A549 (cell line): ENCODE measurements at regions not wholly inside any gene's neighbourhood (a gene's known extent, or its start where the extent isn't known, plus 50 kb on each side); places are given as distances from the start of the nearest gene placed in this dataset.

ENCODE experiments used
- ATAC-seq, 2 experiments: fragments of 200-7000 bp in 1 of 2; fragments of >200 bp in 1 of 2; cut with Nextera tagmentation in 1 of 2; cut with Tn5 transposase in 1 of 2; 3 replicates each; pipeline versions ENCODE4 v1.8.0 to v1.9.1; 2018 to 2020; ENCODE audit warnings: mild to moderate bottlenecking in 1 of 2, moderate library complexity in 1 of 2
- CTCF ChIA-PET: fragments of 300-600 bp; sonication (Branson Sonifier 250); formaldehyde crosslinking; extraction: SDS; loops from one replicate; lab custom pipeline; 2021; ENCODE audit warnings: antibody characterized with exemption, inconsistent platforms; lab: Yijun Ruan, JAX
- POLR2A ChIA-PET: fragments of 350-600 bp; formaldehyde crosslinking; extraction: SDS; loops from one replicate; lab custom pipeline; 2021; ENCODE audit warnings: antibody characterized with exemption, inconsistent platforms; lab: Yijun Ruan, JAX
- DNase-seq, 2 experiments: peaks; one replicate each; pipeline versions ENCODE4 v3.0.0 to v3.0.0-alpha.2; 2011 to 2016; ENCODE audit warnings: low read depth in 1 of 2, low spot score in 1 of 2
- FAIRE-seq: peaks from 2 replicates; lab custom pipeline; 2011; peaks lifted over from hg19 to GRCh38; lab: Jason Lieb, UNC
- H3K27ac ChIP-seq, 2 experiments: fragments of >200 bp; sonication (Bioruptor Twin); formaldehyde crosslinking; 3 replicates each; pipeline ENCODE4 v1.5.1; 2016 to 2017
- H3K4me1 ChIP-seq: fragments of >200 bp; sonication (Bioruptor Twin); formaldehyde crosslinking; 3 replicates; pipeline ENCODE4 v1.6.1; 2016
- H3K4me2 ChIP-seq: fragments of >200 bp; sonication (Bioruptor Twin); formaldehyde crosslinking; 3 replicates; pipeline ENCODE4 v1.6.1; 2016
- H3K4me3 ChIP-seq: fragments of >200 bp; sonication (Bioruptor Twin); formaldehyde crosslinking; 3 replicates; pipeline ENCODE4 v1.5.1; 2016
- H3K9me3 ChIP-seq: fragments of >200 bp; sonication (Bioruptor Twin); formaldehyde crosslinking; 3 replicates; pipeline ENCODE4 v1.6.1; 2016
- CEBPB ChIP-seq, 2 experiments: fragments of >200 bp in 1 of 2; sonication (Bioruptor Twin) in 1 of 2; formaldehyde crosslinking in 1 of 2; IDR thresholded peaks; 2 replicates each; pipeline ENCODE4 v1.6.1; 2012 to 2016
- EHF ChIP-seq: fragments of 250-450 bp; sonication (Bioruptor Pico); IDR thresholded peaks from 2 replicates; pipeline ENCODE4 v1.5.0; 2020; ENCODE audit warnings: mild to moderate bottlenecking
- EP300 ChIP-seq, 2 experiments: fragments of >200 bp; sonication (Bioruptor Twin); formaldehyde crosslinking; IDR thresholded peaks; 2 replicates in 1 of 2; 3 replicates in 1 of 2; pipeline ENCODE4 v1.6.1; 2016 to 2017
- ESRRA ChIP-seq: fragments of 150-350 bp; IDR thresholded peaks from 2 replicates; pipeline ENCODE4 v1.6.1; 2014; ENCODE audit warnings: mild to moderate bottlenecking, low read length, borderline replicate concordance
- FOSB ChIP-seq: fragments of 250-450 bp; sonication (Bioruptor Pico); IDR thresholded peaks from 2 replicates; pipeline ENCODE4 v1.5.0; 2020; ENCODE audit warnings: mild to moderate bottlenecking, moderate library complexity
- FOSL2 ChIP-seq, 2 experiments: fragments of 450-650 bp in 1 of 2; fragments of >200 bp in 1 of 2; sonication (Bioruptor Twin) in 1 of 2; formaldehyde crosslinking; IDR thresholded peaks; 2 replicates each; pipeline versions ENCODE4 v1.5.0 to v1.6.1; 2016 to 2020; ENCODE audit warnings: mild to moderate bottlenecking in 1 of 2, moderate library complexity in 1 of 2
- FOXS1 ChIP-seq: fragments of 250-450 bp; sonication (Bioruptor Pico); IDR thresholded peaks from 2 replicates; pipeline ENCODE4 v1.5.0; 2020; ENCODE audit warnings: mild to moderate bottlenecking, moderate library complexity
- GATA3 ChIP-seq: IDR thresholded peaks from 2 replicates; pipeline ENCODE4 v1.6.1; 2012; ENCODE audit warnings: borderline replicate concordance
- MAFK ChIP-seq: fragments of 450-650 bp; IDR thresholded peaks from 2 replicates; pipeline ENCODE4 v1.6.1; 2014; ENCODE audit not compliant: partially characterized antibody
- NFE2L2 ChIP-seq: fragments of 150-350 bp; conservative IDR thresholded peaks from 2 replicates; pipeline ENCODE4 v1.6.1; 2014; ENCODE audit warnings: low read length
- RAD21 ChIP-seq, 2 experiments: fragments of >200 bp in 1 of 2; sonication (Bioruptor Twin) in 1 of 2; formaldehyde crosslinking in 1 of 2; IDR thresholded peaks in 1 of 2; conservative IDR thresholded peaks in 1 of 2; 2 replicates in 1 of 2; 3 replicates in 1 of 2; pipeline ENCODE4 v1.6.1; 2012 to 2018; ENCODE audit warnings: inconsistent platforms in 1 of 2
- RCOR1 ChIP-seq: fragments of 150-350 bp; IDR thresholded peaks from 2 replicates; pipeline ENCODE4 v1.6.1; 2014; ENCODE audit warnings: antibody characterized with exemption, low read length, low read depth
- RFX5 ChIP-seq: fragments of 450-650 bp; IDR thresholded peaks from 2 replicates; pipeline ENCODE4 v1.7.1; 2014; ENCODE audit warnings: antibody characterized with exemption, mild to moderate bottlenecking, moderate library complexity
- RNF2 ChIP-seq: fragments of 200-600 bp; sonication (generic); IDR thresholded peaks from 2 replicates; pipeline ENCODE4 v1.6.1; 2016; ENCODE audit warnings: low read depth, mild to moderate bottlenecking, antibody characterized with exemption, moderate library complexity, borderline replicate concordance
- TFCP2L1 ChIP-seq: fragments of 250-450 bp; sonication (Bioruptor Pico); IDR thresholded peaks from 2 replicates; pipeline ENCODE4 v1.5.0; 2021; ENCODE audit warnings: mild to moderate bottlenecking
- TP53 ChIP-seq: fragments of 250-450 bp; sonication (Bioruptor Pico); IDR thresholded peaks from 2 replicates; pipeline ENCODE4 v1.5.0; 2021; ENCODE audit warnings: mild to moderate bottlenecking, moderate library complexity
- ZC3H11A ChIP-seq: fragments of 450-650 bp; IDR thresholded peaks from 2 replicates; pipeline ENCODE4 v1.6.1; 2014; ENCODE audit warnings: antibody characterized with exemption, mild to moderate bottlenecking
- ZFP36 ChIP-seq: fragments of 450-650 bp; IDR thresholded peaks from 2 replicates; pipeline ENCODE4 v1.6.1; 2014; ENCODE audit warnings: borderline replicate concordance; ENCODE audit not compliant: partially characterized antibody
- ZNF302 ChIP-seq: fragments of 250-450 bp; sonication (Bioruptor Pico); IDR thresholded peaks from 2 replicates; pipeline ENCODE4 v1.9.0; 2021; ENCODE audit warnings: inconsistent platforms, mild to moderate bottlenecking, moderate library complexity
- TF ChIP-seq, protein P1 (sequence below): fragments of 200-600 bp; sonication (generic); IDR thresholded peaks from 2 replicates; pipeline ENCODE4 v1.6.1; 2016; ENCODE audit warnings: antibody characterized with exemption, mild to moderate bottlenecking, moderate library complexity
- TF ChIP-seq, protein P2 (sequence below): IDR thresholded peaks from 2 replicates; pipeline ENCODE4 v1.6.1; 2012; ENCODE audit warnings: low read depth, borderline replicate concordance
- TF ChIP-seq, protein P3 (sequence below): fragments of >200 bp; sonication (Bioruptor Twin); formaldehyde crosslinking; IDR thresholded peaks from 3 replicates; pipeline ENCODE4 v1.6.1; 2016
- TF ChIP-seq, protein P4 (sequence below): fragments of >200 bp; sonication (Bioruptor Twin); formaldehyde crosslinking; IDR thresholded peaks from 3 replicates; pipeline ENCODE4 v1.5.1; 2016

DNA sequence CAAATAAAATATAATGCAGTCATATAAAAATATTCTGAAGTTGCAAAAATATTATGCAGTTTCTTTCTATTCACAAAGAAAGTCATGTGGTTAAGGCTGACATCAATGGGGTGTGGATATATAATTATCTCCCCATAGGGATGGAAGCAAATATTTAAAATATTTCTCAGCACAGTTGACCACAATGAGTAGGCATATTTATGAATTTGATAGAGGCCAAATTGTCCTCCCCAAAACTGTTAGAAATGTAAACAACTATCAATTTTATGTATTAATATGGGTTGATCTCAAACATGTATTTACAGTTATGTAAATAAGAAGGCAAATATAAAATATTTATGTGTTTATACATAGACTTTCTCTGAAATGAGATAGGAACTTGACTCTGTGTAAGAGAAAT is 246.0 kb upstream of the CBLB start:
- no peak overlapping the region for H3K27ac ChIP-seq
- FAIRE-seq (no peak), DNase-seq (peak in 1 of 2 experiments; percentile 71), ATAC-seq (peak in 1 of 2 experiments; percentile 78; a peak in 3 of 6 replicates)
- ChIA-PET CTCF (no interaction called here), POLR2A (no interaction called here)
- peak overlapping the region; percentile 41; the same call in 2 of the 3 replicates for H3K4me2 ChIP-seq
- no peaks in the 10 kb centered on the region for H3K9me3 ChIP-seq
- TF ChIP-seq EP300 (IDR thresholded peaks at IDR 0.05) (no peak), ZNF302 (CRISPR knock-in tag) (no peak), GATA3 (peak; percentile 76), TP53 (CRISPR knock-in tag) (no peak), MAFK (peak; percentile 74), RAD21 (conservative IDR thresholded peaks at IDR 0.05 in 1 of 2, IDR thresholded peaks at IDR 0.05 in 1 of 2) (no peak), ESRRA (no peak), ZFP36 (peak; percentile 14), RCOR1 (no peak), ZC3H11A (no peak), TFCP2L1 (CRISPR knock-in tag) (no peak), FOSB (CRISPR knock-in tag) (no peak), RFX5 (no peak), FOXS1 (CRISPR knock-in tag) (no peak), NFE2L2 (0 out of 2 replicates have a peak, but pooled peaks have one; percentile 23), CEBPB (IDR thresholded peaks at IDR 0.05) (no peak), EHF (CRISPR knock-in tag) (0 out of 2 replicates have a peak, but pooled peaks have one; percentile 54), FOSL2 (IDR thresholded peaks at IDR 0.05) (no peak), FOSL2 (CRISPR knock-in tag; IDR thresholded peaks at IDR 0.05) (0 out of 2 replicates have a peak, but pooled peaks have one; percentile 27), RNF2 (no peak)
- TF ChIP-seq, protein P1, sequence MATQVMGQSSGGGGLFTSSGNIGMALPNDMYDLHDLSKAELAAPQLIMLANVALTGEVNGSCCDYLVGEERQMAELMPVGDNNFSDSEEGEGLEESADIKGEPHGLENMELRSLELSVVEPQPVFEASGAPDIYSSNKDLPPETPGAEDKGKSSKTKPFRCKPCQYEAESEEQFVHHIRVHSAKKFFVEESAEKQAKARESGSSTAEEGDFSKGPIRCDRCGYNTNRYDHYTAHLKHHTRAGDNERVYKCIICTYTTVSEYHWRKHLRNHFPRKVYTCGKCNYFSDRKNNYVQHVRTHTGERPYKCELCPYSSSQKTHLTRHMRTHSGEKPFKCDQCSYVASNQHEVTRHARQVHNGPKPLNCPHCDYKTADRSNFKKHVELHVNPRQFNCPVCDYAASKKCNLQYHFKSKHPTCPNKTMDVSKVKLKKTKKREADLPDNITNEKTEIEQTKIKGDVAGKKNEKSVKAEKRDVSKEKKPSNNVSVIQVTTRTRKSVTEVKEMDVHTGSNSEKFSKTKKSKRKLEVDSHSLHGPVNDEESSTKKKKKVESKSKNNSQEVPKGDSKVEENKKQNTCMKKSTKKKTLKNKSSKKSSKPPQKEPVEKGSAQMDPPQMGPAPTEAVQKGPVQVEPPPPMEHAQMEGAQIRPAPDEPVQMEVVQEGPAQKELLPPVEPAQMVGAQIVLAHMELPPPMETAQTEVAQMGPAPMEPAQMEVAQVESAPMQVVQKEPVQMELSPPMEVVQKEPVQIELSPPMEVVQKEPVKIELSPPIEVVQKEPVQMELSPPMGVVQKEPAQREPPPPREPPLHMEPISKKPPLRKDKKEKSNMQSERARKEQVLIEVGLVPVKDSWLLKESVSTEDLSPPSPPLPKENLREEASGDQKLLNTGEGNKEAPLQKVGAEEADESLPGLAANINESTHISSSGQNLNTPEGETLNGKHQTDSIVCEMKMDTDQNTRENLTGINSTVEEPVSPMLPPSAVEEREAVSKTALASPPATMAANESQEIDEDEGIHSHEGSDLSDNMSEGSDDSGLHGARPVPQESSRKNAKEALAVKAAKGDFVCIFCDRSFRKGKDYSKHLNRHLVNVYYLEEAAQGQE, result no peak
- TF ChIP-seq, protein P2, sequence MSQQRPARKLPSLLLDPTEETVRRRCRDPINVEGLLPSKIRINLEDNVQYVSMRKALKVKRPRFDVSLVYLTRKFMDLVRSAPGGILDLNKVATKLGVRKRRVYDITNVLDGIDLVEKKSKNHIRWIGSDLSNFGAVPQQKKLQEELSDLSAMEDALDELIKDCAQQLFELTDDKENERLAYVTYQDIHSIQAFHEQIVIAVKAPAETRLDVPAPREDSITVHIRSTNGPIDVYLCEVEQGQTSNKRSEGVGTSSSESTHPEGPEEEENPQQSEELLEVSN, result no peak
- TF ChIP-seq, protein P3, sequence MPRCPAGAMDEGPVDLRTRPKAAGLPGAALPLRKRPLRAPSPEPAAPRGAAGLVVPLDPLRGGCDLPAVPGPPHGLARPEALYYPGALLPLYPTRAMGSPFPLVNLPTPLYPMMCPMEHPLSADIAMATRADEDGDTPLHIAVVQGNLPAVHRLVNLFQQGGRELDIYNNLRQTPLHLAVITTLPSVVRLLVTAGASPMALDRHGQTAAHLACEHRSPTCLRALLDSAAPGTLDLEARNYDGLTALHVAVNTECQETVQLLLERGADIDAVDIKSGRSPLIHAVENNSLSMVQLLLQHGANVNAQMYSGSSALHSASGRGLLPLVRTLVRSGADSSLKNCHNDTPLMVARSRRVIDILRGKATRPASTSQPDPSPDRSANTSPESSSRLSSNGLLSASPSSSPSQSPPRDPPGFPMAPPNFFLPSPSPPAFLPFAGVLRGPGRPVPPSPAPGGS, result no peak
- TF ChIP-seq, protein P4, sequence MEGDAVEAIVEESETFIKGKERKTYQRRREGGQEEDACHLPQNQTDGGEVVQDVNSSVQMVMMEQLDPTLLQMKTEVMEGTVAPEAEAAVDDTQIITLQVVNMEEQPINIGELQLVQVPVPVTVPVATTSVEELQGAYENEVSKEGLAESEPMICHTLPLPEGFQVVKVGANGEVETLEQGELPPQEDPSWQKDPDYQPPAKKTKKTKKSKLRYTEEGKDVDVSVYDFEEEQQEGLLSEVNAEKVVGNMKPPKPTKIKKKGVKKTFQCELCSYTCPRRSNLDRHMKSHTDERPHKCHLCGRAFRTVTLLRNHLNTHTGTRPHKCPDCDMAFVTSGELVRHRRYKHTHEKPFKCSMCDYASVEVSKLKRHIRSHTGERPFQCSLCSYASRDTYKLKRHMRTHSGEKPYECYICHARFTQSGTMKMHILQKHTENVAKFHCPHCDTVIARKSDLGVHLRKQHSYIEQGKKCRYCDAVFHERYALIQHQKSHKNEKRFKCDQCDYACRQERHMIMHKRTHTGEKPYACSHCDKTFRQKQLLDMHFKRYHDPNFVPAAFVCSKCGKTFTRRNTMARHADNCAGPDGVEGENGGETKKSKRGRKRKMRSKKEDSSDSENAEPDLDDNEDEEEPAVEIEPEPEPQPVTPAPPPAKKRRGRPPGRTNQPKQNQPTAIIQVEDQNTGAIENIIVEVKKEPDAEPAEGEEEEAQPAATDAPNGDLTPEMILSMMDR, result no peak
- H3K4me1 ChIP-seq, result peaks cover 41% of the 10 kb centered on the region
- H3K4me3 ChIP-seq, result no peak overlapping the region
